HCT116 (cell line): ENCODE measurements at regions not wholly inside any gene's neighbourhood (a gene's known extent, or its start where the extent isn't known, plus 50 kb on each side); places are given as distances from the start of the nearest gene placed in this dataset.

Experiments used
- ATF3 ChIP-seq: IDR thresholded peaks from 2 replicates; pipeline ENCODE4 v1.6.1; 2012
- CEBPB ChIP-seq: IDR thresholded peaks from 2 replicates; pipeline ENCODE4 v1.6.1; 2012; ENCODE audit warnings: low read depth
- CTCF ChIP-seq, 3 experiments: fragments of 200-600 bp in 1 of 3; sonication (generic) in 1 of 3; IDR thresholded peaks in 2 of 3; conservative IDR thresholded peaks in 1 of 3; 2 replicates each; pipeline ENCODE4 v1.5.1; 2012 to 2017; ENCODE audit warnings: low read depth in 2 of 3, low read length in 2 of 3, antibody characterized with exemption in 1 of 3, borderline replicate concordance in 1 of 3, control low read depth in 1 of 3, mild to moderate bottlenecking in 1 of 3, mixed read lengths in 1 of 3, mixed run types in 1 of 3, moderate library complexity in 1 of 3; ENCODE audit not compliant: insufficient read depth in 1 of 3
- EGR1 ChIP-seq: IDR thresholded peaks from 2 replicates; pipeline ENCODE4 v1.6.1; 2012; ENCODE audit warnings: low read depth
- EZH2 ChIP-seq: fragments of 200-600 bp; sonication (generic); IDR thresholded peaks from 2 replicates; pipeline ENCODE4 v1.6.1; 2017; ENCODE audit warnings: antibody characterized with exemption, mixed run types
- EZH2phosphoT487 ChIP-seq: fragments of 200-600 bp; IDR thresholded peaks from 2 replicates; pipeline ENCODE4 v1.6.1; 2018; ENCODE audit warnings: antibody characterized with exemption, borderline replicate concordance
- JUND ChIP-seq: IDR thresholded peaks from 2 replicates; pipeline ENCODE4 v1.6.1; 2012
- POLR2A ChIP-seq: IDR thresholded peaks from 2 replicates; pipeline ENCODE4 v1.7.0; 2011; ENCODE audit warnings: borderline replicate concordance; ENCODE audit not compliant: insufficient read depth, insufficient read length; ENCODE audit errors: extremely low read depth
- RAD21 ChIP-seq: IDR thresholded peaks from 2 replicates; pipeline ENCODE4 v1.6.1; 2012; ENCODE audit warnings: low read depth, mild to moderate bottlenecking
- REST ChIP-seq: IDR thresholded peaks from 2 replicates; pipeline ENCODE4 v1.6.1; 2012; ENCODE audit warnings: low read depth
- SIN3A ChIP-seq: IDR thresholded peaks from 2 replicates; pipeline ENCODE4 v1.6.1; 2012; ENCODE audit warnings: low read depth
- TCF7L2 ChIP-seq: IDR thresholded peaks from 2 replicates; pipeline ENCODE4 v1.7.0; 2011; ENCODE audit warnings: borderline replicate concordance, inconsistent platforms; ENCODE audit not compliant: insufficient read depth, insufficient read length; ENCODE audit errors: extremely low read depth
- ZBTB33 ChIP-seq: IDR thresholded peaks from 2 replicates; pipeline ENCODE4 v1.6.1; 2011; ENCODE audit warnings: mild to moderate bottlenecking, low read length, moderate library complexity; ENCODE audit not compliant: insufficient replicate concordance; ENCODE audit errors: extremely low read depth
- ZNF274 ChIP-seq: fragments of 200-500 bp; sonication (Bioruptor generic); IDR thresholded peaks from 2 replicates; pipeline ENCODE4 v1.6.1; 2014; ENCODE audit warnings: mild to moderate bottlenecking, low read depth, low read length, inconsistent platforms

DNA sequence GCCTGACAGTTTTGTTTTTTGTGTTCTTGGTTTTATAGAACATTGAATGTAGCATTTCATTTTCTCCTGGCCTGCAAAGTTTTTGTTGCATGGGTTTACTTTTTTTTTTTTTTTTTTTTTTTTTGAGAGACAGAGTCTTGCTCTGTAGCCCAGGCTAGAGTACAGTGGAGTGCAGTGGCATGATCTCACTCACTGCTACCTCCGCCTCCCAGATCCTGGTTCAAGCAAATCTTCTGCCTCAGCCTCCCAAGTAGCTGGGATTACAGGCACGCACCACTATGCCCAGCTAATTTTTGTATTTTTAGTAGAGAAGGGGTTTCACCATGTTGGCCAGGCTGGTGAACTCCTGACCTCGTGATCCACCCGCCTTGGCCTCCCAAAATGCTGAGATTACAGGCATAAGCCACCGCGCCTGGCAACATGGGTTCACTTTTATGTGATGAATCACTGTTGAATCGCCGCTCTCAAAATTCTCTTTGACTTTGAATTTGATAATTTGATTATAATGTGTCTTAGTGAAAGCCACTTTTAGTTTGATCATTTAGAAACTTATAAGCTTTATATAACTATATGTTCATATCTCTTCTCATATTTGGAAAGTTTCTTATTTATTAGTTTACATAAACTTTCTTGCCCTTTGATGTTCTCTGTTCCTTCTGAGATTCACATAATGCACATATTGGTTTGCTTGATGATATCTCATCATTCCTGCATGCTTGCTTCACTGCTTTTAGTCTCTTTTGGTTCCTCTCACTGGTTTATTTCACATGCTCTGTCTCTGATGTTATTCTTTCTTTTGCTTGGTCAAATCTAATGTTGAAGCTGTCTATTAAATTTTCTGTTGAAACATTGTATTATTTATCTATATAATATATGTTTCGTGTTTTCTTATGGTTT lies 589.0 kb upstream of the CNTN5 start:
- no peak for TF ChIP-seq EZH2
- TF ChIP-seq CTCF (IDR thresholded peaks at IDR 0.05 in 2 of 3, conservative IDR thresholded peaks at IDR 0.05 in 1 of 3; ENCODE audit: borderline replicate concordance in 1 of 3, insufficient read depth in 1 of 3, low read depth in 2 of 3, low read length in 2 of 3): no peak
- TF ChIP-seq EGR1: no peak
- TF ChIP-seq JUND: no peak
- no peak for TF ChIP-seq POLR2A
- TF ChIP-seq ZBTB33: no peak
- no peak for TF ChIP-seq EZH2phosphoT487
- TF ChIP-seq SIN3A: no peak
- TF ChIP-seq TCF7L2: no peak
- no peak for TF ChIP-seq ATF3
- no peak for TF ChIP-seq ZNF274
- no peak for TF ChIP-seq RAD21
- no peak for TF ChIP-seq CEBPB
- TF ChIP-seq REST: no peak
